B cell (primary cell): ENCODE measurements at regions not wholly inside any gene's neighbourhood (a gene's known extent, or its start where the extent isn't known, plus 50 kb on each side); places are given as distances from the start of the nearest gene placed in this dataset.
"Not testable (repeated sequence)": the region's sequence is repeated elsewhere in the genome, so short reads cannot be mapped to it uniquely, and the experiment has no call there.

Experiments
- ATAC-seq: fragments of 200-7000 bp; cut with Tn5 transposase; one replicate; pipeline ENCODE4 v1.10.0; 2021; ENCODE audit warnings: low read depth, mild to moderate bottlenecking, moderate number of reproducible peaks, moderate library complexity
- CTCF ChIA-PET: fragments of 350-600 bp; sonication (Branson Sonifier 250); formaldehyde crosslinking; loops from one replicate; lab custom pipeline; 2021; ENCODE audit warnings: antibody characterized with exemption, inconsistent platforms; lab: Charles Lee
- POLR2A ChIA-PET: fragments of 350-600 bp; sonication (Branson Sonifier 250); formaldehyde crosslinking; loops from one replicate; lab custom pipeline; 2021; ENCODE audit warnings: antibody characterized with exemption; lab: Charles Lee
- DNase-seq: peaks from one replicate; pipeline ENCODE4 v3.0.0; 2013
- H2AFZ ChIP-seq: 2 replicates; pipeline ENCODE4 v1.6.1; 2012; ENCODE audit warnings: mild to moderate bottlenecking, low read depth, low read length; ENCODE audit not compliant: insufficient read depth, poor library complexity, severe bottlenecking
- H3K27ac ChIP-seq, 2 donors: 1 replicate in 1 of 2; 2 replicates in 1 of 2; pipeline ENCODE4 v1.5.1; 2012 to 2013; ENCODE audit warnings: low read length in 2 of 2, mild to moderate bottlenecking in 2 of 2, moderate library complexity in 1 of 2
- H3K27me3 ChIP-seq, 4 experiments: fragments of 200-600 bp in 1 of 4; sonication (generic) in 1 of 4; replicated peaks in 1 of 4; 1 replicate in 2 of 4; 2 replicates in 2 of 4; pipeline versions ENCODE4 v1.6.1 to v1.7.0; 2013 to 2016; ENCODE audit warnings: low read length in 3 of 4, mild to moderate bottlenecking in 2 of 4, mixed read lengths in 1 of 4, moderate library complexity in 1 of 4; ENCODE audit not compliant: insufficient read depth in 4 of 4, control insufficient read depth in 3 of 4; ENCODE audit errors: control extremely low read depth in 1 of 4
- H3K36me3 ChIP-seq, 2 experiments: replicated peaks in 1 of 2; 1 replicate in 1 of 2; 2 replicates in 1 of 2; pipeline versions ENCODE4 v1.6.1 to v1.7.1; 2013; ENCODE audit warnings: low read length in 1 of 2; ENCODE audit not compliant: insufficient read depth in 2 of 2, control insufficient read depth in 1 of 2; ENCODE audit errors: control extremely low read depth in 1 of 2, extremely low read depth in 1 of 2
- H3K4me1 ChIP-seq, 2 donors: fragments of 200-600 bp in 1 of 2; sonication (generic) in 1 of 2; 1 replicate in 1 of 2; 2 replicates in 1 of 2; pipeline versions ENCODE4 v1.5.1 to v1.6.1; 2013 to 2017; ENCODE audit warnings: low read length in 2 of 2; ENCODE audit not compliant: control insufficient read depth in 2 of 2, insufficient read depth in 2 of 2
- H3K4me2 ChIP-seq: replicated peaks from 2 replicates; pipeline ENCODE3; 2012; ENCODE audit warnings: mild to moderate bottlenecking, low read depth, low read length; ENCODE audit not compliant: poor library complexity, severe bottlenecking
- H3K4me3 ChIP-seq, 5 experiments: fragments of 200-600 bp in 1 of 5; sonication (generic) in 1 of 5; 1 replicate in 3 of 5; 2 replicates in 2 of 5; pipeline versions ENCODE4 v1.5.1 to v1.7.0; 2011 to 2016; ENCODE audit warnings: low read length in 4 of 5, mild to moderate bottlenecking in 4 of 5, low read depth in 2 of 5, control low read depth in 1 of 5, moderate library complexity in 1 of 5; ENCODE audit not compliant: insufficient read depth in 1 of 5; ENCODE audit errors: control extremely low read depth in 1 of 5, extremely low read depth in 1 of 5
- H3K79me2 ChIP-seq: fragments of 200-600 bp; sonication (generic); one replicate; pipeline ENCODE4 v1.6.0; 2016; ENCODE audit warnings: low read length; ENCODE audit not compliant: control insufficient read depth, insufficient read depth
- H3K9ac ChIP-seq: fragments of 200-600 bp; sonication (generic); 2 replicates; pipeline ENCODE4 v1.6.1; 2017; ENCODE audit warnings: mild to moderate bottlenecking, low read length, moderate library complexity
- H3K9me3 ChIP-seq, 3 donors: one replicate each; pipeline versions ENCODE4 v1.6.1 to v1.7.1; 2013; ENCODE audit warnings: low read length in 2 of 3; ENCODE audit not compliant: control insufficient read depth in 2 of 3, insufficient read depth in 1 of 3; ENCODE audit errors: control extremely low read depth in 1 of 3
- H4K20me1 ChIP-seq: 2 replicates; pipeline ENCODE4 v1.6.0; 2012; ENCODE audit warnings: mild to moderate bottlenecking, low read length; ENCODE audit not compliant: insufficient read depth, control insufficient read depth, poor library complexity, severe bottlenecking
- H3K27ac Mint-ChIP-seq: one replicate; pipeline ENCODE4 v1.8.0; 2021; ENCODE audit warnings: mixed read lengths
- H3K27me3 Mint-ChIP-seq: one replicate; pipeline ENCODE4 v1.8.0; 2021; ENCODE audit warnings: mixed read lengths
- H3K4me1 Mint-ChIP-seq: one replicate; pipeline ENCODE4 v1.8.0; 2021; ENCODE audit warnings: mixed read lengths
- H3K4me3 Mint-ChIP-seq: one replicate; pipeline ENCODE4 v1.8.0; 2021; ENCODE audit warnings: mixed read lengths
- H3K9me3 Mint-ChIP-seq: one replicate; pipeline ENCODE4 v1.8.0; 2022; ENCODE audit warnings: mixed read lengths; ENCODE audit not compliant: insufficient read depth
- EZH2 ChIP-seq: IDR thresholded peaks from 2 replicates; pipeline ENCODE4 v1.6.1; 2012; ENCODE audit warnings: borderline replicate concordance, low read depth, mild to moderate bottlenecking, moderate library complexity, low read length; ENCODE audit not compliant: insufficient read depth, poor library complexity, severe bottlenecking
- WGBS: methylation state at CpG from one replicate; pipeline ENCODE4 v1.1.5; 2013; ENCODE audit warnings: missing lambda C conversion rate; ENCODE audit not compliant: insufficient coverage; 5-methylcytosine and 5-hydroxymethylcytosine counted together
- intact Hi-C: fragments of 100-400 bp; cut with micrococcal nuclease; formaldehyde crosslinking; loops from one replicate; pipeline ENCODE4 v1.10.0; 2022
- TF ChIP-seq, protein P1 (sequence below): fragments of 200-600 bp; IDR thresholded peaks from one replicate; pipeline ENCODE4 v1.8.0; 2022; ENCODE audit warnings: antibody characterized with exemption, mild to moderate bottlenecking

DNA sequence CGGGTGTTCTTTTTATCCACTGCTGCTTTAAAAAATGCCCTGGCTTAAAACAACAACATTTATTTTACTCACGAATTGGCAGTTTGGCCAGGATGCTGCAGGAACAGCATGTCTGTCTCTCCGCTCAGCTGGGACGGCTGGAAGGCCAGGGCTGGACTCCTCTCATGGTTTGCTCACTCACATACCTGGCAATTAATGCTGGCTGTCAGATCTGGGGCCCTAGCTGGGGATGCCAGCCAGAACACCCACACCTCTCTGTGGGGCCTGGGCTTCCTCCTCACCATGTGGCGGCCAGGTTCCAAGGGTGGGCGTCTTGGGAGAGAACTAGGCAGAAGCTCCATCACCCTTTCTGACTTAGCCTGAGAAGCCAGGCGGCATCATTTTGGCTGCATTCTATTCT lies 189.1 kb upstream of the IL12B start:
- POLR2A ChIA-PET: no interaction called here
- Histone ChIP-seq H3K4me3 (no peak overlapping the region), H3K9me3 (no peaks in the 10 kb centered on the region), H3K4me2 (no peak overlapping the region), H3K27ac (no peak overlapping the region), H3K27me3 (no peaks in the 10 kb centered on the region), H3K79me2 (no peaks in the 10 kb centered on the region), H3K4me1 (peaks cover 3 to 6% of the 10 kb centered on the region in 2 donors), H4K20me1 (no peaks in the 10 kb centered on the region), H3K9ac (no peak overlapping the region), H2AFZ (no peak overlapping the region), H3K36me3 (no peaks in the 10 kb centered on the region)
- Mint-ChIP-seq H3K4me3 (no peak overlapping the region), H3K27me3 (no peaks in the 10 kb centered on the region), H3K4me1 (peaks cover 6% of the 10 kb centered on the region), H3K27ac (no peak overlapping the region), H3K9me3 (no peaks in the 10 kb centered on the region)
- no peak for ATAC-seq
- CTCF ChIA-PET: no interaction called here
- DNase-seq: no peak
- WGBS: 80% methylated on average over 6 of the region's 7 CpGs
- intact Hi-C loops: loop anchor here (5.0 kb wide), 2 partner anchors 398 to 468 kb away; partner anchors contain the start of gene ADRA1B
- TF ChIP-seq, protein P1, sequence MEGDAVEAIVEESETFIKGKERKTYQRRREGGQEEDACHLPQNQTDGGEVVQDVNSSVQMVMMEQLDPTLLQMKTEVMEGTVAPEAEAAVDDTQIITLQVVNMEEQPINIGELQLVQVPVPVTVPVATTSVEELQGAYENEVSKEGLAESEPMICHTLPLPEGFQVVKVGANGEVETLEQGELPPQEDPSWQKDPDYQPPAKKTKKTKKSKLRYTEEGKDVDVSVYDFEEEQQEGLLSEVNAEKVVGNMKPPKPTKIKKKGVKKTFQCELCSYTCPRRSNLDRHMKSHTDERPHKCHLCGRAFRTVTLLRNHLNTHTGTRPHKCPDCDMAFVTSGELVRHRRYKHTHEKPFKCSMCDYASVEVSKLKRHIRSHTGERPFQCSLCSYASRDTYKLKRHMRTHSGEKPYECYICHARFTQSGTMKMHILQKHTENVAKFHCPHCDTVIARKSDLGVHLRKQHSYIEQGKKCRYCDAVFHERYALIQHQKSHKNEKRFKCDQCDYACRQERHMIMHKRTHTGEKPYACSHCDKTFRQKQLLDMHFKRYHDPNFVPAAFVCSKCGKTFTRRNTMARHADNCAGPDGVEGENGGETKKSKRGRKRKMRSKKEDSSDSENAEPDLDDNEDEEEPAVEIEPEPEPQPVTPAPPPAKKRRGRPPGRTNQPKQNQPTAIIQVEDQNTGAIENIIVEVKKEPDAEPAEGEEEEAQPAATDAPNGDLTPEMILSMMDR: no peak
- TF ChIP-seq EZH2: no peak

DNA sequence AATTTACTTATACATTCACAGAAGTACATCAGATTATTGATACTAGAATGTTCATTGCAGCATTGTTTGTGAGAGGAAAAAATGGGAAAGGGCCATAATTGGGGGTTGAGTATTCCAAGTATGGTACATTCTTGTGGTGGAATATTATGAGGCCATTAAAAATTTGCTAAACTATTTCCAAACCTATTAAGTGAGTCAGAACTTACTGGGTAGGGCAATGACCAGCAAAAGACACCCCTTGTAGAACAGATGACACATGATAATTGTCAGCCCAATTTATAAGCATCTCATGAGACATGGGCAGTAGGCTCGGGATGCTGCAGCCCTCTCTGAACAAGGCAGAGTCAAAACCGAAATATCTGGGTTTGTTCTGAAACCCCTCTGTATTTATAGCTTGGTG lies 192.6 kb upstream of the IL12B start:
- Histone ChIP-seq H3K79me2 (no peaks in the 10 kb centered on the region), H3K4me1 (no peaks in the 10 kb centered on the region), H3K36me3 (no peaks in the 10 kb centered on the region), H3K27ac (no peak overlapping the region), H2AFZ (no peak overlapping the region), H3K9ac (no peak overlapping the region), H3K4me3 (no peak overlapping the region), H3K27me3 (no peaks in the 10 kb centered on the region), H3K4me2 (no peak overlapping the region), H3K9me3 (no peaks in the 10 kb centered on the region), H4K20me1 (no peaks in the 10 kb centered on the region)
- Mint-ChIP-seq H3K4me1 (no peaks in the 10 kb centered on the region), H3K27ac (no peak overlapping the region), H3K9me3 (no peaks in the 10 kb centered on the region), H3K4me3 (no peak overlapping the region), H3K27me3 (no peaks in the 10 kb centered on the region)
- no CpG with 5 or more reads among the region's 2 CpGs for WGBS
- ChIA-PET POLR2A (no interaction called here), CTCF (no interaction called here)
- TF ChIP-seq, protein P1: no peak
- no peak for TF ChIP-seq EZH2
- ATAC-seq (no peak), DNase-seq (no peak)
- intact Hi-C loops: no loop called here

DNA sequence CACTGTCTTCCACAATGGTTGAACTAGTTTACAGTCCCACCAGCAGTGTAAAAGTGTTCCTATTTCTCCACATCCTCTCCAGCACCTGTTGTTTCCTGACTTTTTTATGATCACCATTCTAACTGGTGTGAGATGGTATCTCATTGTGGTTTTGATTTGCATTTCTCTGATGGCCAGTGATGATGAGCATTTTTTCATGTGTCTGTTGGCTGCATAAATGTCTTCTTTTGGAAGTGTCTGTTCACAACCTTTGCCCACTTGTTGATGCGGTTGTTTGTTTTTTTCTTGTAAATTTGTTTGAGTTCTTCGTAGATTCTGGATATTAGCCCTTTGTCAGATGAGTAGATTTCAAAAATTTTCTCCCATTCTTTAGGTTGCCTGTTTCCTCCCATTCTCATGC lies 194.0 kb upstream of the IL12B start:
- H2AFZ ChIP-seq, H3K27ac Mint-ChIP-seq, H3K27me3 Mint-ChIP-seq, H3K4me3 Mint-ChIP-seq, POLR2A ChIA-PET, H3K9me3 ChIP-seq, H3K36me3 ChIP-seq, H3K4me1 Mint-ChIP-seq, H3K9me3 Mint-ChIP-seq, ATAC-seq, H4K20me1 ChIP-seq, H3K4me1 ChIP-seq, H3K9ac ChIP-seq, H3K4me2 ChIP-seq, H3K27ac ChIP-seq, CTCF ChIA-PET, H3K4me3 ChIP-seq, H3K27me3 ChIP-seq, DNase-seq, intact Hi-C loops, H3K79me2 ChIP-seq: not testable (repeated sequence)
- no CpG with 5 or more reads among the region's 2 CpGs for WGBS
